ENCODE measurements at regions not wholly inside any gene's neighbourhood (a gene's known extent, or its start where the extent isn't known, plus 50 kb on each side); places are given as distances from the start of the nearest gene placed in this dataset.

DNA sequence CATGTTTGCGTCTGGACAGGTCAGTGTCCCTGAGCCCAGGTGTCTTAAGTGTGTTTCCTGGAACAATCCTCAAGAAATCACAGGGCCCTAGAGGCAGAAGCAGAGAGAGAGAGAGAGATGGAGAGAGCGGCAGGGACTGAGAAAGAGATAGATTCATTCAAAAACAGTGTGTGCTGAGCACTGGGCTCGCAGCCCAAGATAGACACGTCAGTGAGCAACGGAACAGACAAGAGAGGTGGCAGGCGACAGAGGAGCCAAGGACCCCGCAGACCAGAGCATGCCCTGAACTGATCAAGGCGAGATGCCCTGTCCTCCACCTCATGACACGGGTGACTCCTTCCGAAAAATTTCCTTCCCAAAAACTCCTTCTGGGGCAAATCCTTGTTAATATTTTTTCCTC, 362.0 kb upstream of the SULF2 start:
- TF ChIP-seq, protein P1, sequence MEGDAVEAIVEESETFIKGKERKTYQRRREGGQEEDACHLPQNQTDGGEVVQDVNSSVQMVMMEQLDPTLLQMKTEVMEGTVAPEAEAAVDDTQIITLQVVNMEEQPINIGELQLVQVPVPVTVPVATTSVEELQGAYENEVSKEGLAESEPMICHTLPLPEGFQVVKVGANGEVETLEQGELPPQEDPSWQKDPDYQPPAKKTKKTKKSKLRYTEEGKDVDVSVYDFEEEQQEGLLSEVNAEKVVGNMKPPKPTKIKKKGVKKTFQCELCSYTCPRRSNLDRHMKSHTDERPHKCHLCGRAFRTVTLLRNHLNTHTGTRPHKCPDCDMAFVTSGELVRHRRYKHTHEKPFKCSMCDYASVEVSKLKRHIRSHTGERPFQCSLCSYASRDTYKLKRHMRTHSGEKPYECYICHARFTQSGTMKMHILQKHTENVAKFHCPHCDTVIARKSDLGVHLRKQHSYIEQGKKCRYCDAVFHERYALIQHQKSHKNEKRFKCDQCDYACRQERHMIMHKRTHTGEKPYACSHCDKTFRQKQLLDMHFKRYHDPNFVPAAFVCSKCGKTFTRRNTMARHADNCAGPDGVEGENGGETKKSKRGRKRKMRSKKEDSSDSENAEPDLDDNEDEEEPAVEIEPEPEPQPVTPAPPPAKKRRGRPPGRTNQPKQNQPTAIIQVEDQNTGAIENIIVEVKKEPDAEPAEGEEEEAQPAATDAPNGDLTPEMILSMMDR (conservative IDR thresholded peaks at IDR 0.05) = no peak
- no peak for TF ChIP-seq ZFX (IDR thresholded peaks at IDR 0.05)
- no peak overlapping the region for H3K27ac ChIP-seq

DNA sequence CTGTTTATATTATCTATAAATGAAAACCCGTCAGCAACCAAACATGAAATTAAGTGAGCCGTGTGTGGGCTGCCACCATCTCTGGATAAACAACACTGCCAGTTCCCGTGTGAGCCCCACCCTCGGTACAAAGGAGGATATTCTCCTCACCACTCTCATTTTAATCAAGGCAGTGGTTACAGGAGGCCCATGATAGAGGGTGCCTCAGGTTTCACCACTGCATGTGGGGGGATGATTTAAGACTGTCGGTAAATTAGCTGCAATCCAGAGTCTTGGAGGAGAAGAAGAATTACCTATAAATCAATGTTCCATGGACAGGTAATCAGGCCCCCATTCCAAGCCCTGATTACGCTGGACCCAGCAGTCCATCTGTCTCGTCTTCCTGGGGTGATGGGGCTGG, 361.6 kb upstream of the SULF2 start:
- H3K27ac ChIP-seq = no peak overlapping the region
- TF ChIP-seq, protein P1 (conservative IDR thresholded peaks at IDR 0.05) = no peak
- no peak for TF ChIP-seq ZFX (IDR thresholded peaks at IDR 0.05)

DNA sequence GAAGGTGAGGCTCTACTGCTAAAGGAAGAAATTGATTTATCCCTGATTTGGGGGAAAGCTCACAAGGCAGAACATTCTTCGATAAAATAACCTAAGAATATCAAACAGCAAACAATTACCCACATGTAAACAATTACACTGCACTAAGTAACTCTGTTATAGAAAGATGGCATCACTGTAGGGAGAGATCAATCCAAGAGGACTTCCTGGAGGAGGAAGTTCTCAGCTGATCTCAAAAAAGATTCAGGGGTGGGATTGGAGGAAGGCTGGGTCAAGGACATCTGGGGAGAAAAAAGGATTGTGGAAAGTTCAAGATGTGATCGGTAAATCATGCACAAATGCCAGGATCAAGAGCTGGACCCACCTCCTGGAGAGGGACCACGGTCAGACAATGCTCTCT, 361.0 kb upstream of the SULF2 start:
- no peak for TF ChIP-seq ZFX (IDR thresholded peaks at IDR 0.05)
- TF ChIP-seq, protein P1 (conservative IDR thresholded peaks at IDR 0.05) = no peak
- no peak overlapping the region for H3K27ac ChIP-seq

DNA sequence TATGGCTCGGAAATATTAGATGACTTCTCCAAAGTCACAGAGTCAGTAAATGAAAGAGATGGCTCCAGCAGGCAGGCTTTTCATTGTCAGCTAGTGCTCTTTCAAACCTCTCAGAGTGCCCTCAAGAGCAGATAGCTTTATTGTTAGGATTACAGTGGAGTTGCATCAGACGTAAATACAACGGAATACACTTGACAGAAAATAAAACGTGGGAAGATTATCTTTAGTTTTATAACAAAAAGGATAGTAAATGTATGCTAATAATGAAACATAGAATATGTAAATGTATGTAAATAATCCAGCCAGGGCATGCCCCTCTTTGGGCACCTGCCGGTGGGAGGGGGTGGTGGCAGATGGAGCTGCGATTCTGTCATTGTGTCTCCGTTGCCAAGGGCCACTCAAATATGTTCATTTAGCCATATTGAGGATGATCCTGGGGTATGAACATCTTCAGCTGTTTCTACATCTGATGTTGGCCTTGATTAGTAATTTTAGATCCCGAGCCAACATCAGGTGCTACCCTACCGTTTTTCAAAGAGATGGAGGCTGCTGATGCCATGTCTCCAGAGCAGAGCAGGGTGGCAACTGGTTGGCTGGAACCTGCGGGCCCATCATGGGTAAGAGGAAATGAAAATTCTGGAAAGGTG, 358.3 kb upstream of the SULF2 start:
- H3K27ac ChIP-seq = no peak overlapping the region
- TF ChIP-seq, protein P1 (conservative IDR thresholded peaks at IDR 0.05) = no peak
- TF ChIP-seq ZFX (IDR thresholded peaks at IDR 0.05) = no peak

DNA sequence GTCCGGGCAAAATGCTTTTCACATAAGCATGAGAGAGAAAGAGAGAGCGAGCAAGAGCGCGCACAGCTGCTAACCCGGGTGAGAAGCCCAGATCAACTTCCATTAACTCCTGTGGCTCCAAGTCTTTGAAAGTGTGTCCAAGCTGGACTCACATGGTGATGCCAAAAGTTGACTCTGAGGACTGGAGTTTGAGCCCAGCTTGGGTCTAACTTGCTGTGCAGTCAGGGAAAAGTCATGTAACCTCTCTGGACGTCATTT, 357.2 kb upstream of the SULF2 start:
- TF ChIP-seq, protein P1 (conservative IDR thresholded peaks at IDR 0.05) = no peak
- TF ChIP-seq ZFX (IDR thresholded peaks at IDR 0.05) = no peak
- no peak overlapping the region for H3K27ac ChIP-seq

DNA sequence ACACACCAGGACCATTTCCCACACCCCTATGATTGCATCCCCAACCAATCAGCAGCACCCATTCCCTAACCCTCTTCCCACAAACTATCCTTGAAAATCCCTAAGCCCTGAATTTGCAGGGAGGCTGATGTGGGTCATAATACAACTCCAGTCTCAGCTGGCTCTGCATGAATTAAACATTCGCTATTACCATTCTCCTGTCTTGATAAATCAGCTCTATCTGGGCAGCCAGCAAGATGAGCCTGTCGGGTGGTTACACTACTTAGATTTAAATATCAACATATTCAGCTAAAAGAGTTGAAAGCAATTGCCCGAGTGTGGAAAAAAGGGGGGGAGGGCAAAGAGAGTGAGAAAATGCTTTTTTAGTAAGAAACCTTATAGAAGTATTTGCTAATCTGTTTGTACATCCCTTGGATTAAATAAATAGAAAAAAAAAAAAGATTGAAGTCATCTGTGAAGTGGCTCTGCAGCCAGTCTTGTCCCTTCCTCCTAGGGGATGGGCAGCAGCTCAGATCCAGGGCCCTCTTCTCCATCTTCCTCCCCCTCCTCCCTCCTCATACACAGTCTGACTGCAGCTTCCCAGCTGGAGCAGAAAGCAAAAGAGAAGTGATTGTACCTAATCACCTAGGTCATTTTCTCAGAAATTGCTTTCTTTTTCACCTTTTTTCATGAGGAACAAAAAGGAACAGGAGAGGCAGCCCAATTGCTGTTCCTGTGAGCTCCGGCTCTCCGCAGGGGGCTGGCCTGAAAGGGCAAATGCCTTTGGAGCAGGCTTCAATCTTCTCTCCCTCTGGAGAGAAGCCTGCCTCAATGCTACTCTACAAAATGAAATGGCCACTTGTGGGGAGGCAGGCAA, 356.6 kb upstream of the SULF2 start:
- TF ChIP-seq, protein P1 (conservative IDR thresholded peaks at IDR 0.05) = no peak
- TF ChIP-seq ZFX (IDR thresholded peaks at IDR 0.05) = no peak

DNA sequence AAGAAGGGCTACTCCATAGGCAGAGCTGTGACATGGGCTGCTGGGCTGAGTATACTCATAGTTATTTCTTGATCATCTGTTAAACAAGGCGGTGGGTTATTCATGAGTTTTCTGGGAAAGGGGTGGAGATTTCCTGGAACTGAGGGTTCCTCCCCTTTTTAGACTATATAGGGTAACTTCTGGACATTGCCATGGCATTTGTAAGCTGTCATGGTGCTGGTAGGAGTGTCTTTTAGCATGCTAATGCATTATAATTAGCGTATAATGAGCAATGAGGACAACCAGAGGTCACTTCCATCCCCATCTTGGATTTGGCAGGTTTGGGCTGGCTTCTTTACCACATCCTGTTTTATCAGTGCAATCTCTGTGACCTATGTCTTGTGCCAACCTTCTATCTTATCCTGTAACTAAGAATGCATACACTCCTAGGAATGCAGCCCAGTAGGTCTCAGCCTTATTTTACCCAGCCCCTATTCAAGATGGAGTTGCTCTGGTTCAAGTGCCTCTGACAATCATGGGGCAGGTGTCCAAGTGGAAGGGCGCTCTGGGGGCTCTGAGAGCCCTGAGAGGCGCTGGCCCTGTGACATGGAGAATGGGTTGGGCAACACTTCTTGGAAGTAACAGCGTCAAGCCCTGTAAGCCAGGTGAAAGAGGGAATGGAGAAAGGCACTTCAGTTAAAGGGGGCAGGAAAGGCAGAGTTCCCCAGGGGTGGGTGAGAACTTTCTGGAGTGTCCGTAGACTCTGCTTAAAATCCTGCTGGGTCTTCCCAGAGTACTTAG, 354.2 kb upstream of the SULF2 start:
- no peak overlapping the region for H3K27ac ChIP-seq
- TF ChIP-seq, protein P1 (conservative IDR thresholded peaks at IDR 0.05) = no peak
- no peak for TF ChIP-seq ZFX (IDR thresholded peaks at IDR 0.05)

More for the DNA sequence above, 356.6 kb upstream of the SULF2 start:
- H3K27ac ChIP-seq = no peak overlapping the region

All from C4-2B (cell line).